Right lobe of liver (tissue), 4 donors: ENCODE measurements at regions not wholly inside any gene's neighbourhood (a gene's known extent, or its start where the extent isn't known, plus 50 kb on each side); places are given as distances from the start of the nearest gene placed in this dataset.

Experiments used
- CTCF ChIP-seq, 4 donors: fragments of 200-600 bp in 3 of 4; fragments of 450-650 bp in 1 of 4; IDR thresholded peaks; one replicate each; pipeline versions ENCODE4 v1.5.1 to v1.8.0; 2016 to 2022; ENCODE audit warnings: antibody characterized with exemption in 4 of 4, mild to moderate bottlenecking in 2 of 4
- POLR2A ChIP-seq: fragments of 450-650 bp; IDR thresholded peaks from one replicate; pipeline ENCODE4 v1.6.1; 2017; ENCODE audit warnings: antibody characterized with exemption, mild to moderate bottlenecking
- donor health status: DM: no; HTN: no; CAD: no.
- donor health status: DM: no; HTN: no; CAD: no.
- donor health status: DM: no; HTN: yes; CAD: no.

- TF ChIP-seq POLR2A (no peak), CTCF (IDR thresholded peaks at IDR 0.05) (no peak)
Measured at GRCh38 chr13:34588362-34588761, 353.7 kb upstream of the NBEA start.
